Activated CD8-positive, alpha-beta memory T cell treated with anti-CD3 and anti-CD28 coated beads, Interleukin-2, amount 50 U/mL, for 4 hours (primary cell): ENCODE measurements at regions not wholly inside any gene's neighbourhood (a gene's known extent, or its start where the extent isn't known, plus 50 kb on each side); places are given as distances from the start of the nearest gene placed in this dataset.

Experiments used
- DNase-seq: peaks from one replicate; pipeline ENCODE4 v3.0.0-alpha.2; 2020

- no peak for DNase-seq
Observed at GRCh38 chr16:73879621-73880020, 417.0 kb upstream of the PSMD7 start.

DNA sequence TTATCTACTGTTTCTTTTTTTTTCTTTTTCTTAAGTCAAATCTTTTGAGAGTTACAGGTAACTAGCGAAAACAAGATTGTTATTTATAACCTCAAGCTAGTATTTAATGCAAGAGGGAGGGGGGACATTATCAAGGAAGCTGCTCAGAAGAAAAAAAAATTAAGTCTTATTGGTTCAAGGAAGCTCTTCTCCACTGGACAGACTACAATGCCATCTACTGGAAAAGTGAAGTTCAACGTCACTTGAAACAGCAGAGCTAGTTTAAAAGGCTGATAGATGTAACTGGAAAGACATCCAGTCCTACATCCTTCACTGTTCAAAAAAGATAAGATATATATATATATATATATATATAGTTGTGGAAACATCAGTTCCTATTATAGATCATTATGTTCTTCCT is 418.0 kb upstream of the PSMD7 start:
- DNase-seq = no peak

- DNase-seq = no peak
Observed at GRCh38 chr16:73877150-73877549, 419.5 kb upstream of the PSMD7 start.

- DNase-seq = no peak
Observed at GRCh38 chr16:73875996-73876690, 420.5 kb upstream of the PSMD7 start.

DNA sequence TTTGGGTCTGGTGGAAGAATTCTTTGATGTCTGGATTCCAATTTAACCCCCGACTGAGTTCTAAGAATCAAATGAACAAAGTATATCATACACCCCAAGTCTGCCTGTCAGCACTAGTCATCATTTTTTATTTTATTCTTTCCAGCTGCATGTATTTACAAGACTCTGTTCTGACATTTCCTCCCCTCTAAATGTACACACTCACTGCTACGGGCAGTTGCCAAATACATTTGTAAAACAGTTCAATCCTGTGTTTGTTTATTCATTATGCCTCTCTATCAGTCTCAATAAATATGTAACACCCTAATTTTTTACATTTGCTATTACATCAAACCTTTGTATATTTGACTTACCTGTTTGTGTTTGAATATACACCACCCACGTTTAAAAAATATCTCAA is 422.3 kb upstream of the PSMD7 start:
- DNase-seq = no peak

DNA sequence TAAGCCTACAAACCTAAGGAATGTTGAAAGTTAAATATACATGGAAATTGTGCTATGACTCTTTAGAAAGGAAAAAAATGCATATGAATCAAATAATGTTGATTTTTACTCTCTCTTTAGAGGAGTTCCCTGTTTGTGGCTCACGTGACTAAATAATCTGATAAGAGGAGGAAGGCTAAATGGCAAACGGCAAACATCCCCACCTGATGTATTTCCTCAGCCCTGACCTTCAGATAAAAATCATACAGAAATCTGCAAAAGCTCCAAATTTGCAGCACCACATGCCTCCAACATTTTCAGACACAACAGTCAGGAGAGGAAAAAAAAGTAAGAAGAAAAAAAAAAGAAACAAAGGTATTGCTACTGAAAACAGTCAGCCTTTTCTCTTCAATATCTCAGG is 423.0 kb upstream of the PSMD7 start:
- no peak for DNase-seq

DNA sequence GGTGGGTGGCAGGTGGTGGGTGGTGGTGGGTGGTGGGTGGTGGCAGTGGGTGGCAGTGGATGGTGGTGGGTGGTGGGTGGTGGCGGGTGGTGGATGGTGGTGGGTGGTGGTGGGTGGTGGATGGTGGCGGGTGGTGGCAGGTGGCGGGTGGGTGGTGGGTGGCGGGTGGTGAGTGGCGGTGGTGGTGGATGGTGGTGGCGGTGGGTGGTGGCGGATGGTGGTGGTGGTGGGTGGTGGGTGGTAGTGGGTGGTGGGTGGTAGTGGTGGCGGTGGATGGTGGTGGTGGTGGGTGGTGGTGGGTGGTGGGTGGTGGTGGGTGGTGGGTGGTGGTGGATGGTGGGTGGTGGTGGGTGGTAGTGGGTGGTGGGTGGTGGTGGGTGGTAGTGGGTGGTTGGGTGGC is 423.8 kb upstream of the PSMD7 start:
- no peak for DNase-seq

GRCh38 chr16:73871088-73871733 is 425.4 kb upstream of the PSMD7 start:
- no peak for DNase-seq

GRCh38 chr16:73869126-73869525 is 427.5 kb upstream of the PSMD7 start:
- no peak for DNase-seq

GRCh38 chr16:73864868-73865267 is 431.7 kb upstream of the PSMD7 start:
- DNase-seq = no peak

- DNase-seq = no peak
Observed at GRCh38 chr16:73858326-73858725, 438.3 kb upstream of the PSMD7 start.

DNA sequence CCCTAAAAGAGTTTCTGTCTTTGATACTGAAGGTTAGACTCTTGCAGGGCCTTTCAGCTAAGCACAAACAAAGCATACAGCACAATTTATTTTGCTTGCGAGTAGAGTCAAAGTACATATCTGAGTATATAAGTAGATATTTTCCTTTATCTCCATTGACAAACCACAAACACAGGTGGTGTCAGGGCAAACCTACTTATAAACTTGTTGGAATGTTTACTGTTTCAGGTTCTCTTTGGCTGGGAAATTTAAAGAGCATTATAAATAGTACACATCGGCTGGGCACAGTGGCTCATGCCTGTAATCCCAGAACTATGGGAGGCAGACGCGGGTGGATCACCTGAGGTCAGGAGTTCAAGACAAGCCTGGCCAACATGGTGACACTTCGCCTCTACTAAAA is 442.6 kb upstream of the PSMD7 start:
- no peak for DNase-seq

DNA sequence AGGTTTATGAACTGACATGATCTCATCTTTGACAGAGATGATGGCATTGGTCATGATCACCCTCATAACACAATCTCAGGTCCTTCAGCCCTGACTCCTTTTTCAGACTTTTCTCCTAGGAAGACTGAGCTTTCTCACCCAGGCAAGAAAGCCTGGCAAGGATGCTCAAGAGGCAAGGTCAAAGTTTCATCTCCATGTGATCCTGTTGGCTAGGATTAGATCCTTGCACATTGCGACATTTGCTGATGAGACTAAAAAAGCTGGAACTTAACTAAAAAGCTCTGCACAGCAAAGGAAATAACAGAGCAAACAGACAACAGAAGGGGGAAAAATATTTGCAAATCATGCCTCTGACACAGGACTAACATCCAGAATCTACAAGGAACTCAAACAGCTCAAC is 444.1 kb upstream of the PSMD7 start:
- DNase-seq = no peak

GRCh38 chr16:73848993-73849392 is 447.6 kb upstream of the PSMD7 start:
- no peak for DNase-seq

- DNase-seq = no peak
Observed at GRCh38 chr16:73847090-73847489, 449.5 kb upstream of the PSMD7 start.

DNA sequence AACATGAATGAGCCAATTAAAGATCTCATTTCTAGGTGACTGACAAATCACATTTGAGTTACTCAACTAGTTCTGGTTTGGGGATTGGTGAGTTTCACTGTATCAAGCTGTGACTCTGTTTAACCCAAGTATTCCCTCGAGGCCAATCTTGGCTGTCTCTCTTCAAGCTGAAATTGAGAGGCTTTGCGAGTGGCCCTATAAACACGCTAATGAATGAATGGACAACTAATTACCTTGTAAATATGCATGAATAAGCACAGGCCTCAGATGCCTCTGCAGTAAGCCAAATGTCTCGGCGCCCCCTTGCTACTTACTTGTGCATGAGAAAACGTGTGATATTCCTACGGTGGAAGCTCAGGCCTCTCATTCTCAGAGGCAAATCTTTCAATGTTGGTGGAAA is 450.3 kb upstream of the PSMD7 start:
- DNase-seq = no peak

DNA sequence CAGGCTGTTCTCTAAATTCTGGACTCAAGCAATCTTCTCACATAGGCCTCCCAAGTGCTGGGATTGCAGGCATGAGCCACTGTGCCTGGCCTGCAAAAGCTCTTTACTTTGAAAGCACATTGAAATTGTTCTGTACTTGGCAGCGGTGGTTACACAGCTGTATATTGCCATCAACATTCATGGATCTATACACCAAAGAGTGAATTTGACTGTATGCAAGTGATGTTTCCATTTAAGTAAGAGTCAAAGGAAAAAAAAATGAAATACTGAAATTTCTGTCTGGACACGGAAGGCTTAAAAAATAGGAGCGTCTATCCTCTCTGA is 450.6 kb upstream of the PSMD7 start:
- DNase-seq = no peak

DNA sequence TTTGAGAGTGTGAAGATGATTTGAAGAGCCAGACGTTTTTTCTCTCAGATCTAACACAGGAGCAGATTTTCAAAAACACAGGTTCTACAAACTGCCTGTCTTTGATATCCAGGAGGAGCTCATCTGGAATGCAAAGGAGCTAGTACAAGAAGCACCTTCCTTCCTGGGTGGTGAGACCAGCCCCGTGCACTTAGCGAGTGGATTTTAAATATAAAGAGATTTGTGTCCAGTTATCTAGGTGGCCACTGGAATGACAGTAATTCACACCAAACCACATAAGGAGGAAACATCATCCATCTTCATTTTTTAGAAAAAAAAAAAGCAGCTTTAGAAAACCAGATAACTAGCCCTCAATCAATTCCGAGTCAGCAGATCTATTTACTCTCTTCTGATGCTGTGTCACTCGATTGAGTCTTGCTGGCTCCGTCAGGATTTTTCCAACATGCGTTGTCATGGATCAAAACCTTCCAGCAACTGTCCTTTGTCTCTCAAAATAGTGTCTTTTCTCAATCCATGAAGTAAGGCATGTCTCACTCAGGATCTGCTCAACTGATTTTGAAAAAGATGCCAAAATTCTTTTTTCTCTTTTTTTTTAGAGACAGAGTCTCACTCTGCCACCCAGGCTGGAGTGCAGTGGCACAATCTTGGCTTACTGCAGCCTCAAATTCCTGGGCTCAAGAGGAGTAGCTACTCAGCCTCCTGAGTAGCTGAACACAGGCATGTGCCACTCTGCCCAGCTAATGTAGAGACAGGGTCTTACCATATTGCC is 451.2 kb upstream of the PSMD7 start:
- no peak for DNase-seq

- DNase-seq = no peak
Observed at GRCh38 chr16:73840728-73841127, 455.9 kb upstream of the PSMD7 start.

DNA sequence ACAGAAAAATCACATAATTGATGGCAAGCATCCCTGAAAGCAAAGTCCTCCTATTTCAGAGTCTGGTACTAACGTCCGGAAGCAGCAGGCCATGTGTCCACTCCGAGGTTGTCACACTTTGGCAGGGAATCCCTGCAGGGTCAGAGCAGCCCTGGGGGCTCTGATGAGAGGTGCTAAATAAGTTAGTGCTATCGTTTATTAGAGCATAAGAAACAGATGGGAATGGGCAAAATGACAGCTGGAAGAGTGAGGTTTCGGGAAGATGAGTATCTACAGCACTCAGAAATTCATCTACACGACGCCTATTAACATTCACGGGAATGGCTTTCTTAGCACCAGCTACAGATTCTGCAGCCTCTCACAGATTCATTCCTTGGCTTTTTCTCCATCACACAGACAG is 465.4 kb upstream of the PSMD7 start:
- DNase-seq = no peak

- DNase-seq = no peak
Observed at GRCh38 chr16:73823205-73823849, 473.3 kb upstream of the PSMD7 start.

DNA sequence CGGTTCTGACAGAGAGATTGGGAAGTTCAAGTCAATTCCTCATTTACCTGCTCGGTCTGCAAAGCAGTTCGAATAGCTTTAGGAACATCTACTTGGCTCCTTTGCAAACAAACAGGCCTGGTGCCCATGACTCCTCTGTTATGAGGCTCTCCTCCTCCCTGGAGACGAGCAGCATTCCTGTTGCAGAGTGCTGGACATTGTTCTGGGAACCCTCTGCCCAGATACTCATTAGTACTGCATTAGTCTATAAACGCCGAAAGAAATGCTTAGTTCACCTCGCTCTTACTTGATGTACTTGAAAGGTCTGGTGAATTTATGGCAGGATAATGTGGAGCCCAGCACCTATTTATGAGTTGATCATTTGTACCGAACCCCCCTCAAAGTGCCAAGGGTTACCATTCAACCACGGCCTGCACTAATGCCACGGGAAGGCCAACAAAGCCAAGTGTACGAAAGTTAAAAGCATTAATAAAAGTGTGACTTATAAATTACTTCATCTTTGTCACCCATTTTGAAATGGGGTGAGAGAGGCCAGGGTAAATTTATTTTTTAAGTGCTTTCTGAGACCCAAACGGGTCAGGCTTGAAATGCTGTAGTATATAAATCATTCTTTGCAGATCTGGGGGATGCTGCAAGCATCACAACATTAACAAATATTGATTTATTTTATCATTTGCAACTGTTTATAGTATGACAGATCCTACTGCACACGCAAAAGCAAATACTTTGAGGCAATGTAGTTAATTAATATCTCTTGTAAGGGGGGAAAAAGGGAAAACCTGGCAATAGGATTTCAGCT is 478.9 kb upstream of the PSMD7 start:
- DNase-seq = no peak

DNA sequence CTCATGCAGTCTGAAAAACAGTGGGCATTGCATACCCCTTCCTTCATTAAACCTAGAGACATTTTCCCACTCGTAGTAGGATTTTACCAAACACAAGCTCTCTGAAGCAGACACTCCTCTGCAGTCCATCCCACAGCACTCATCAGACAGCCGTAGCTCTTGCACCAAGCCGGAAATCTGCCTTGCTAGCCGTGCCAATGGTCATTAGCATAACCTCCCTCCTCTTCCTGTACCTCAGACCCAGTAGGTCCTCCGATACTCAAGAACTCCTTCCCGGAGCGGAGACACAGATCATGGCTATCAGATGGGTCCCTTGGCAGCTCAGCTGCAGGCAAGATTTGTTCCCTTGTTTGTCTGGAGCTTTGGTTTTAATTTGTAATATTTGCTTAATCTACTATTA is 483.1 kb upstream of the PSMD7 start:
- DNase-seq = no peak
